Subcutaneous abdominal adipose tissue (tissue), 5 donors: ENCODE measurements at regions not wholly inside any gene's neighbourhood (a gene's known extent, or its start where the extent isn't known, plus 50 kb on each side); places are given as distances from the start of the nearest gene placed in this dataset.

Source experiments
- H3K27ac ChIP-seq: one replicate; pipeline ENCODE4 v1.7.0; 2013; ENCODE audit warnings: low read depth, mild to moderate bottlenecking, inconsistent platforms, low read length, moderate library complexity
- H3K27me3 ChIP-seq, 5 donors: one replicate each; pipeline ENCODE4 v1.7.0; 2013; ENCODE audit warnings: low read length in 5 of 5, inconsistent platforms in 1 of 5; ENCODE audit not compliant: control insufficient read depth in 5 of 5, insufficient read depth in 4 of 5
- H3K36me3 ChIP-seq, 5 donors: one replicate each; pipeline ENCODE4 v1.7.0; 2013; ENCODE audit warnings: low read length in 5 of 5; ENCODE audit not compliant: control insufficient read depth in 5 of 5, insufficient read depth in 5 of 5
- H3K4me1 ChIP-seq, 5 donors: one replicate each; pipeline ENCODE4 v1.7.0; 2013; ENCODE audit warnings: low read length in 5 of 5, mild to moderate bottlenecking in 3 of 5, moderate library complexity in 1 of 5; ENCODE audit not compliant: control insufficient read depth in 5 of 5, insufficient read depth in 5 of 5
- H3K4me3 ChIP-seq, 5 donors: one replicate each; pipeline ENCODE4 v1.7.0; 2013; ENCODE audit warnings: low read length in 5 of 5, low read depth in 1 of 5
- H3K9ac ChIP-seq, 5 donors: one replicate each; pipeline ENCODE4 v1.7.0; 2013; ENCODE audit warnings: low read length in 5 of 5, mild to moderate bottlenecking in 4 of 5, moderate library complexity in 3 of 5
- H3K9me3 ChIP-seq, 5 donors: one replicate each; pipeline ENCODE4 v1.7.0; 2013; ENCODE audit warnings: low read length in 5 of 5; ENCODE audit not compliant: control insufficient read depth in 5 of 5
- donor health status: healthy.
- donor health status: healthy.
- donor health status: healthy.
- donor health status: healthy.
- donor health status: healthy.

GRCh38 chr1:116260115-116260514 is 112.9 kb upstream of the ATP1A1 start:
- no peak overlapping the region for H3K9ac ChIP-seq
- H3K9me3 ChIP-seq: no peaks in the 10 kb centered on the region

DNA sequence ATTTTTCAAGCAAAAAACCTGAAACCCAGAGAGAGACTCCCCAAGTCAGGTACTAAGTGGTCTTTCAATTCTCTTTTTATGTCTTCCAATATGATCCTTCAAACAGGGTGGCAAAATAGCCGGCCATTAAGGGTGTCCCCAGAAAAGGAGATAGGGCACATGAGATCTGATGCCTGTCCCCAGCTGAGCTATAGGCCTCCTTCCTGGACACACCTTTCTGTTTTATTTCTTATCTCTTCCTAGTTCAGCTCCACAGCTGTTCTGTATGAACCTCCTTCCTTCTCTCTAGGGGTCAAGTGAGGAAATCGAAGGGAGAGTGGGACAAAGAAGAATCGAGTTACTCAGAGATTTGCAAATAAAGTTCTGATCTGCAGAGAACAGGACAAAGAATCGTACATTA is 112.4 kb upstream of the ATP1A1 start:
- Histone ChIP-seq H3K9ac (no peak overlapping the region), H3K27ac (no peak overlapping the region)

More at GRCh38 chr1:116260115-116260514, 112.9 kb upstream of the ATP1A1 start:
- H3K4me3 ChIP-seq: no peak overlapping the region
- H3K36me3 ChIP-seq: no peaks in the 10 kb centered on the region
- no peak overlapping the region for H3K27ac ChIP-seq
- no peaks in the 10 kb centered on the region for H3K4me1 ChIP-seq
- H3K27me3 ChIP-seq: peaks cover 0 to 5% (median 3%) of the 10 kb centered on the region in 5 donors

DNA sequence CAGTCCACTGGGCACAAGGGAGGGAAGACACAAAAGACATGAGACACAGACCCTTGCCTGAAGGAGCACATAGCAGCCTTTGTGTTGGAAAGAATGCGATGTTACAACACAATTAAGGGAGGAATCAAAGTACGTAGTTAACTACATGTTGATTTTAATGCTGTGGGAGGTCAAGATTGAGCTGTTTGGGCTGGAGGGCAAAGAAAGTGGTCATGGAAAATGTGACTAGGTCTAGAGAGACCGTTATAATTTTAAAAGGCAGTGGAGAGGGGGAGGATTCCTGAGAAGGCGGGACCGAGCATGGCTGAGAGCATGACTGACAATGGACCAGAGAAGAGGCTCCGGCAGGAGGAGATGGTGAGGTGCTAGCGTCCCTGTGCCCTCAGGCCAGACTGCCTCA is 111.8 kb upstream of the ATP1A1 start:
- Histone ChIP-seq H3K36me3 (no peaks in the 10 kb centered on the region), H3K4me1 (no peaks in the 10 kb centered on the region), H3K4me3 (no peak overlapping the region), H3K9ac (no peak overlapping the region), H3K27ac (no peak overlapping the region), H3K9me3 (no peaks in the 10 kb centered on the region), H3K27me3 (peaks cover 0 to 5% (median 3%) of the 10 kb centered on the region in 5 donors)

More for the DNA sequence above, 112.4 kb upstream of the ATP1A1 start:
- Histone ChIP-seq H3K36me3 (no peaks in the 10 kb centered on the region), H3K4me3 (no peak overlapping the region), H3K9me3 (no peaks in the 10 kb centered on the region), H3K4me1 (no peaks in the 10 kb centered on the region), H3K27me3 (peaks cover 0 to 5% (median 3%) of the 10 kb centered on the region in 5 donors)

GRCh38 chr1:116262207-116262994 is 110.6 kb upstream of the ATP1A1 start:
- Histone ChIP-seq H3K4me1 (no peaks in the 10 kb centered on the region), H3K9me3 (no peaks in the 10 kb centered on the region), H3K9ac (no peak overlapping the region), H3K4me3 (no peak overlapping the region), H3K36me3 (no peaks in the 10 kb centered on the region), H3K27me3 (peaks cover 0 to 3% (median 0%) of the 10 kb centered on the region in 5 donors), H3K27ac (no peak overlapping the region)

DNA sequence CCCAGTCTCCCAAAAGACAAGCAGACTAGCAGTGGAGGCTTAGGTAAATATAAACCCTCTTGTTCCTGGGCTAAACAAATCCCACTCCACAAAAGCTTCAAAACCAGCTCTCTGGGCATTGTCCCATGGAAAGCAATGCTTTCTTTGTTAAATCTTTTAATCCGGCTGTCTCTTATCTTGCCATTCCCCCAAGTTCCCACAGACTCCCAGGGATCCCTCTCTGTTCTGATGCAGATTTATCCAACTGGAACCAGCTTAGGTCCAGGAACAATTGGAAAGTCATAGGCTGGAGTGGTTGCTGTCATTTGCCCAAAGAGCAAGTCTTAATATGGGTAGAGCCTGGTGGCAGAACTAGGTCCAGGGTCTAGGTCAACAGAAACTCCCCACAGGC is 110.1 kb upstream of the ATP1A1 start:
- Histone ChIP-seq H3K27ac (no peak overlapping the region), H3K4me1 (peaks cover 0 to 1% (median under 1%) of the 10 kb centered on the region in 5 donors), H3K27me3 (peaks cover 0 to 3% (median 0%) of the 10 kb centered on the region in 5 donors), H3K9me3 (no peaks in the 10 kb centered on the region), H3K4me3 (no peak overlapping the region), H3K9ac (no peak overlapping the region), H3K36me3 (no peaks in the 10 kb centered on the region)

- Histone ChIP-seq H3K27ac (no peak overlapping the region), H3K4me3 (no peak overlapping the region), H3K4me1 (peaks cover 0 to 6% (median 5%) of the 10 kb centered on the region in 5 donors), H3K27me3 (peaks cover 0 to 2% (median 0%) of the 10 kb centered on the region in 5 donors), H3K36me3 (no peaks in the 10 kb centered on the region), H3K9ac (no peak overlapping the region), H3K9me3 (no peaks in the 10 kb centered on the region)
Observed at GRCh38 chr1:116265931-116266863, 106.8 kb upstream of the ATP1A1 start.

DNA sequence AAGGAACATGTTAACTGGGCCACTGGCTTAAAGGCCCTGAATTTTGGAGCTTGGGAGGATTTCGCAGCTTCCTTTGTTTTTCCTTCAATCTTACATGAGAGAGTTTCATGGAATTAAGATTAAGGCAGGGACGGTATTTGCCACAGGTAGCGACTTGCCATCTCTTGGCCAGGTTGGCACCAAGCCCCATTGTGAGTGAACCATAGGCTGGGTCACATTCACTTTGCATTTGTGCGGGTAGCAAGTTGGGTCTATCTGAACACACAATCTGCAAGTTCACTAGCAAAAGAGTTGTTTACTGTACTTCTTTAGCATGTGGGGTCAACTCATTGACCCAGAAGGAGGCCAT is 106.2 kb upstream of the ATP1A1 start:
- H3K27ac ChIP-seq: no peak overlapping the region
- no peak overlapping the region for H3K9ac ChIP-seq
- no peaks in the 10 kb centered on the region for H3K9me3 ChIP-seq
- H3K27me3 ChIP-seq: no peaks in the 10 kb centered on the region
- H3K4me3 ChIP-seq: no peak overlapping the region
- H3K36me3 ChIP-seq: no peaks in the 10 kb centered on the region
- peaks cover 0 to 6% (median 5%) of the 10 kb centered on the region in 5 donors for H3K4me1 ChIP-seq

- H3K36me3 ChIP-seq: no peaks in the 10 kb centered on the region
- no peak overlapping the region for H3K9ac ChIP-seq
- H3K4me3 ChIP-seq: no peak overlapping the region
- H3K27me3 ChIP-seq: no peaks in the 10 kb centered on the region
- H3K27ac ChIP-seq: no peak overlapping the region
- peaks cover 0 to 9% (median 5%) of the 10 kb centered on the region in 5 donors for H3K4me1 ChIP-seq
- H3K9me3 ChIP-seq: no peaks in the 10 kb centered on the region
Observed at GRCh38 chr1:116268211-116268610, 104.8 kb upstream of the ATP1A1 start.

DNA sequence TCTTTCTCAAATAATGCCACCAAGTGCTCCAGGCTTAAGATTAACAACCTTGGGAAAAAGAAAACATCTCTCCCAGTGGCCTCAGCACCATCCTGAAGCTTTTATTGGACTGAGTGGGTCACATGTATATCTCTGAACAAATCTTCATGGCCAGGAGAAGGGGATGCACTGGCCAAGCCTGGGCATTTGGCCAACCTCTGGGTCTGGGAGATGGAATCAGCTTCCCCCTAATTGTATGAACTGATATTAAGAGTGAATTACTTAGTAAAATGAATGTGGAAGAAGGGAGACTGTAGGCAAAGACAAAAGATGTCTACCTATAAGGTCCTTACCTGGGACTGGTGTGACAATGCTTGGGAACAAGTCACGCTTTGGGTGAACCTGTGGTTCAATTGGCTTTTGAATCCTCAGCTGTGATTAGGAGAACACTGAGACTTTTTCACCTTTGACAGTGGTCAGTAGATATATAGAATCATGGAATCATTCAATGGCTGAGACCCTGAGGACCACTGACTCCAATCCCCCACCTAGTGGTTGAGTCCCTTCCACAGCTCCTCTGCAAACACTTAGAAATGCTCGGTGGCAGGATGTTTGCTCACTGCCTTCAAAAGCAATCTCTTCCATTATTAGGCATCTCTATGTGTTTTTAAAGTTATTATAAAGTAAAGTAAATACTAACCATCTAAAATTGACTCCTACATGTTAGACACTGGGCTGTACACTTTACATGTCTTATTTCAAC is 102.6 kb upstream of the ATP1A1 start:
- Histone ChIP-seq H3K9ac (no peak overlapping the region), H3K27ac (no peak overlapping the region), H3K27me3 (no peaks in the 10 kb centered on the region), H3K4me3 (no peak overlapping the region), H3K9me3 (no peaks in the 10 kb centered on the region), H3K36me3 (no peaks in the 10 kb centered on the region), H3K4me1 (peaks cover 0 to 14% (median 5%) of the 10 kb centered on the region in 5 donors)
